NCI-H226 (cell line): ENCODE measurements at regions not wholly inside any gene's neighbourhood (a gene's known extent, or its start where the extent isn't known, plus 50 kb on each side); places are given as distances from the start of the nearest gene placed in this dataset.
"Not testable (repeated sequence)": the region's sequence is repeated elsewhere in the genome, so short reads cannot be mapped to it uniquely, and the experiment has no call there.

Source experiments
- DNase-seq: peaks from one replicate; pipeline ENCODE4 v3.0.0-alpha.2; 2015

GRCh38 chr2:59366288-59366687 is 1125.2 kb upstream of the FANCL start:
- DNase-seq: no peak

GRCh38 chr2:59354498-59354897 is 1113.4 kb upstream of the FANCL start:
- no peak for DNase-seq

GRCh38 chr2:59353306-59353921 is 1112.3 kb upstream of the FANCL start:
- DNase-seq: no peak

- DNase-seq: no peak
These were observed 1101.0 kb upstream of the FANCL start for GRCh38 chr2:59342166-59342565.

GRCh38 chr2:59339837-59340207 is 1098.7 kb upstream of the FANCL start:
- DNase-seq: no peak

- DNase-seq: no peak
These were observed 1098.2 kb upstream of the FANCL start for GRCh38 chr2:59339121-59339836.

- DNase-seq: no peak
These were observed 1091.9 kb upstream of the FANCL start for GRCh38 chr2:59333007-59333406.

- DNase-seq: not testable (repeated sequence)
These were observed 1085.6 kb upstream of the FANCL start for GRCh38 chr2:59326581-59327365.

- DNase-seq: no peak
These were observed 1081.7 kb upstream of the FANCL start for GRCh38 chr2:59322870-59323269.

- no peak for DNase-seq
These were observed 1080.9 kb upstream of the FANCL start for GRCh38 chr2:59322005-59322404.

GRCh38 chr2:59314031-59314766 is 1073.1 kb upstream of the FANCL start:
- DNase-seq: no peak

GRCh38 chr2:59312967-59313940 is 1072.1 kb upstream of the FANCL start:
- no peak for DNase-seq

- DNase-seq: no peak
These were observed 1070.9 kb upstream of the FANCL start for GRCh38 chr2:59312029-59312428.

- DNase-seq: no peak
These were observed 1067.0 kb upstream of the FANCL start for GRCh38 chr2:59308108-59308507.

GRCh38 chr2:59307196-59307595 is 1066.1 kb upstream of the FANCL start:
- no peak for DNase-seq

GRCh38 chr2:59303272-59303671 is 1062.1 kb upstream of the FANCL start:
- no peak for DNase-seq

GRCh38 chr2:59302683-59303082 is 1061.6 kb upstream of the FANCL start:
- DNase-seq: no peak

GRCh38 chr2:59301466-59302402 is 1060.6 kb upstream of the FANCL start:
- no peak for DNase-seq

GRCh38 chr2:59297816-59298215 is 1056.7 kb upstream of the FANCL start:
- no peak for DNase-seq

GRCh38 chr2:59296279-59296678 is 1055.2 kb upstream of the FANCL start:
- no peak for DNase-seq
